SH-SY5Y (cell line): ENCODE measurements at regions not wholly inside any gene's neighbourhood (a gene's known extent, or its start where the extent isn't known, plus 50 kb on each side); places are given as distances from the start of the nearest gene placed in this dataset.

Source experiments
- GATA2 ChIP-seq: IDR thresholded peaks from 2 replicates; pipeline ENCODE4 v1.6.1; 2011; ENCODE audit warnings: mild to moderate bottlenecking, low read depth, low read length
- GATA3 ChIP-seq: IDR thresholded peaks from 2 replicates; pipeline ENCODE4 v1.6.1; 2011; ENCODE audit warnings: low read depth, mild to moderate bottlenecking, low read length, moderate library complexity

DNA sequence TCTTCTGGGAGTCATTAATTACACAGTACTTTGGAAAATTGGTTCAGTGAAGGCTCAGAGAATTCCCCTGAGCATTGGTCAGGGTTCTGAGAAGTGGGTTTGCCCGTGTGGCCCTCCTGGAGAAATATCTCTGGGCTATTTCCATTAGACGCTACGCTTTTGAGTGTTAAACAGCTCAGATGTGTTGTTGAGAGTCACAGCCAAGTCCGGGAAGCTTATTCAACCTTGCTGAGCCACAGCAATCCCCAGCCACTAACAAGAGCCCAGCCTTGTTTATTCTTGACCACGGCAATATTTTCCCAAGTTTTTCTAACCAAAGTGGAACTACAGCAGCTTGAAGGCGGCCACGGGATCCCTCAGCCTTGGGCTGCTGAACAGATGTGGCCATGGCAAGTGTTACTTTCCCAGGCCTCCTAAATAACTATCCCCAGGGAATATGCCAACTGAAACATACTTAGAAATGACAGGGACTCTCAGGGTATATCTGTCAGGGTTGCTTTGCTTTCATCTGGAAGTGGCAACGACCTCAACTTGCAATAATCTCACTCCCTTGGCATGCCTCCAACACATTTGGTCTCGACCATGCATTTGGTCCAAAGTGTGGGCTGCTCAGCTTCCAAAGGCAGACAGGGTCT, 214.7 kb downstream of the EMX2 start:
- TF ChIP-seq GATA2 (no peak), GATA3 (no peak)

- no peak for TF ChIP-seq GATA3
- TF ChIP-seq GATA2, result no peak
Measured at GRCh38 chr10:117759266-117759665, 216.7 kb downstream of the EMX2 start.

DNA sequence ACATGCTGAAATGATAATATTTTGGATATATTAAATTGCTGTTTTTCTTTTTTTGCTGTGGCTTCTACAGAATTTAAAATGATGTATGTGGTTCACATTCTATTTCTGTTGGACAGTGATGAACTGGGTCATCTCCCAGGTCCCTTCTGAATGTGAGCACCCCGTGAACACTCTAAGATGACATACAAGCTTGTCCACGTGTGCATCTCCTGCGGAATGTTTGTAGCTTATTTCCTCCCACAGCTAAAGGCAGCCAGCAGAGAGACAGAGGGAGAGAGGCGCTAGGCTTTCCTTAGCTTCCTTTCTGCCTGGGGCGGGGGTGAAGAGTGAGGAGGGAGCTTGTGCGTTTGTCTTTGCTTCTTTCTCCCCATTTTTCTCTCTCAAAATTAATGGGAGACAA, 219.1 kb downstream of the EMX2 start:
- TF ChIP-seq GATA3, result no peak
- no peak for TF ChIP-seq GATA2

GRCh38 chr10:117762126-117762818, 219.7 kb downstream of the EMX2 start:
- TF ChIP-seq GATA3, result no peak
- no peak for TF ChIP-seq GATA2

- no peak for TF ChIP-seq GATA2
Measured at GRCh38 chr10:117762819-117763172, 220.2 kb downstream of the EMX2 start.

GRCh38 chr10:117763528-117763927, 221.0 kb downstream of the EMX2 start:
- TF ChIP-seq GATA2 (no peak), GATA3 (no peak)

- TF ChIP-seq GATA3 (no peak), GATA2 (no peak)
Measured at GRCh38 chr10:117768333-117769042, 225.9 kb downstream of the EMX2 start.

GRCh38 chr10:117775526-117775925, 233.0 kb downstream of the EMX2 start:
- TF ChIP-seq GATA3 (no peak), GATA2 (no peak)

- TF ChIP-seq GATA3 (no peak), GATA2 (no peak)
Measured at GRCh38 chr10:117778241-117778640, 235.7 kb downstream of the EMX2 start.

DNA sequence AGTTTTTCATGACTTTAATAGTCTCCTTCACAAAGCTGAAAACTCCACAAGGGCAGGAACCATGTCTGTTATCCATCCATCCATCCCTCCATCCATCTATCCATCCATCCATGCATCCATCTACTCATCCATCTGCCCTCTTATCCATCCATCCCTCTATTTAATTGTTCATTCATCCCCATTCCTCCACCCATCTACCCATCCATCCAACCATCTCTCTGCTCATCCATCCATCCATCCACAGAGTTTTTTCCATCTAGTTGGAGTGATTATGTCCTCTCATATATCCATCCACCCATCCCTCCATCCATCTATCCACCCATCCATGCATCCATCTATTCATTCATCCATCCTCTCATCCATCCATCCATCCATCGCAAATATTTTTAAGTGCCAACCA, 237.9 kb downstream of the EMX2 start:
- TF ChIP-seq GATA3 (no peak), GATA2 (no peak)

GRCh38 chr10:117781216-117781831, 238.8 kb downstream of the EMX2 start:
- TF ChIP-seq GATA3 (no peak), GATA2 (no peak)

GRCh38 chr10:117782276-117782675, 239.7 kb downstream of the EMX2 start:
- TF ChIP-seq GATA2 (no peak), GATA3 (no peak)

GRCh38 chr10:117783698-117784395, 241.3 kb downstream of the EMX2 start:
- no peak for TF ChIP-seq GATA3
- TF ChIP-seq GATA2, result no peak

- no peak for TF ChIP-seq GATA3
- TF ChIP-seq GATA2, result no peak
Measured at GRCh38 chr10:117784776-117785175, 242.2 kb downstream of the EMX2 start.
